B cell (primary cell): ENCODE measurements at regions not wholly inside any gene's neighbourhood (a gene's known extent, or its start where the extent isn't known, plus 50 kb on each side); places are given as distances from the start of the nearest gene placed in this dataset.

Experiments
- ATAC-seq: fragments of 200-7000 bp; cut with Tn5 transposase; one replicate; pipeline ENCODE4 v1.10.0; 2021; ENCODE audit warnings: low read depth, mild to moderate bottlenecking, moderate number of reproducible peaks, moderate library complexity
- CTCF ChIA-PET: fragments of 350-600 bp; sonication (Branson Sonifier 250); formaldehyde crosslinking; loops from one replicate; lab custom pipeline; 2021; ENCODE audit warnings: antibody characterized with exemption, inconsistent platforms; lab: Charles Lee
- POLR2A ChIA-PET: fragments of 350-600 bp; sonication (Branson Sonifier 250); formaldehyde crosslinking; loops from one replicate; lab custom pipeline; 2021; ENCODE audit warnings: antibody characterized with exemption; lab: Charles Lee
- DNase-seq: peaks from one replicate; pipeline ENCODE4 v3.0.0; 2013
- H2AFZ ChIP-seq: 2 replicates; pipeline ENCODE4 v1.6.1; 2012; ENCODE audit warnings: mild to moderate bottlenecking, low read depth, low read length; ENCODE audit not compliant: insufficient read depth, poor library complexity, severe bottlenecking
- H3K27ac ChIP-seq, 2 donors: 1 replicate in 1 of 2; 2 replicates in 1 of 2; pipeline ENCODE4 v1.5.1; 2012 to 2013; ENCODE audit warnings: low read length in 2 of 2, mild to moderate bottlenecking in 2 of 2, moderate library complexity in 1 of 2
- H3K27me3 ChIP-seq, 4 experiments: fragments of 200-600 bp in 1 of 4; sonication (generic) in 1 of 4; replicated peaks in 1 of 4; 1 replicate in 2 of 4; 2 replicates in 2 of 4; pipeline versions ENCODE4 v1.6.1 to v1.7.0; 2013 to 2016; ENCODE audit warnings: low read length in 3 of 4, mild to moderate bottlenecking in 2 of 4, mixed read lengths in 1 of 4, moderate library complexity in 1 of 4; ENCODE audit not compliant: insufficient read depth in 4 of 4, control insufficient read depth in 3 of 4; ENCODE audit errors: control extremely low read depth in 1 of 4
- H3K36me3 ChIP-seq, 2 experiments: replicated peaks in 1 of 2; 1 replicate in 1 of 2; 2 replicates in 1 of 2; pipeline versions ENCODE4 v1.6.1 to v1.7.1; 2013; ENCODE audit warnings: low read length in 1 of 2; ENCODE audit not compliant: insufficient read depth in 2 of 2, control insufficient read depth in 1 of 2; ENCODE audit errors: control extremely low read depth in 1 of 2, extremely low read depth in 1 of 2
- H3K4me1 ChIP-seq, 2 donors: fragments of 200-600 bp in 1 of 2; sonication (generic) in 1 of 2; 1 replicate in 1 of 2; 2 replicates in 1 of 2; pipeline versions ENCODE4 v1.5.1 to v1.6.1; 2013 to 2017; ENCODE audit warnings: low read length in 2 of 2; ENCODE audit not compliant: control insufficient read depth in 2 of 2, insufficient read depth in 2 of 2
- H3K4me2 ChIP-seq: replicated peaks from 2 replicates; pipeline ENCODE3; 2012; ENCODE audit warnings: mild to moderate bottlenecking, low read depth, low read length; ENCODE audit not compliant: poor library complexity, severe bottlenecking
- H3K4me3 ChIP-seq, 5 experiments: fragments of 200-600 bp in 1 of 5; sonication (generic) in 1 of 5; 1 replicate in 3 of 5; 2 replicates in 2 of 5; pipeline versions ENCODE4 v1.5.1 to v1.7.0; 2011 to 2016; ENCODE audit warnings: low read length in 4 of 5, mild to moderate bottlenecking in 4 of 5, low read depth in 2 of 5, control low read depth in 1 of 5, moderate library complexity in 1 of 5; ENCODE audit not compliant: insufficient read depth in 1 of 5; ENCODE audit errors: control extremely low read depth in 1 of 5, extremely low read depth in 1 of 5
- H3K79me2 ChIP-seq: fragments of 200-600 bp; sonication (generic); one replicate; pipeline ENCODE4 v1.6.0; 2016; ENCODE audit warnings: low read length; ENCODE audit not compliant: control insufficient read depth, insufficient read depth
- H3K9ac ChIP-seq: fragments of 200-600 bp; sonication (generic); 2 replicates; pipeline ENCODE4 v1.6.1; 2017; ENCODE audit warnings: mild to moderate bottlenecking, low read length, moderate library complexity
- H3K9me3 ChIP-seq, 3 donors: one replicate each; pipeline versions ENCODE4 v1.6.1 to v1.7.1; 2013; ENCODE audit warnings: low read length in 2 of 3; ENCODE audit not compliant: control insufficient read depth in 2 of 3, insufficient read depth in 1 of 3; ENCODE audit errors: control extremely low read depth in 1 of 3
- H4K20me1 ChIP-seq: 2 replicates; pipeline ENCODE4 v1.6.0; 2012; ENCODE audit warnings: mild to moderate bottlenecking, low read length; ENCODE audit not compliant: insufficient read depth, control insufficient read depth, poor library complexity, severe bottlenecking
- H3K27ac Mint-ChIP-seq: one replicate; pipeline ENCODE4 v1.8.0; 2021; ENCODE audit warnings: mixed read lengths
- H3K27me3 Mint-ChIP-seq: one replicate; pipeline ENCODE4 v1.8.0; 2021; ENCODE audit warnings: mixed read lengths
- H3K4me1 Mint-ChIP-seq: one replicate; pipeline ENCODE4 v1.8.0; 2021; ENCODE audit warnings: mixed read lengths
- H3K4me3 Mint-ChIP-seq: one replicate; pipeline ENCODE4 v1.8.0; 2021; ENCODE audit warnings: mixed read lengths
- H3K9me3 Mint-ChIP-seq: one replicate; pipeline ENCODE4 v1.8.0; 2022; ENCODE audit warnings: mixed read lengths; ENCODE audit not compliant: insufficient read depth
- EZH2 ChIP-seq: IDR thresholded peaks from 2 replicates; pipeline ENCODE4 v1.6.1; 2012; ENCODE audit warnings: borderline replicate concordance, low read depth, mild to moderate bottlenecking, moderate library complexity, low read length; ENCODE audit not compliant: insufficient read depth, poor library complexity, severe bottlenecking
- WGBS: methylation state at CpG from one replicate; pipeline ENCODE4 v1.1.5; 2013; ENCODE audit warnings: missing lambda C conversion rate; ENCODE audit not compliant: insufficient coverage; 5-methylcytosine and 5-hydroxymethylcytosine counted together
- intact Hi-C: fragments of 100-400 bp; cut with micrococcal nuclease; formaldehyde crosslinking; loops from one replicate; pipeline ENCODE4 v1.10.0; 2022
- TF ChIP-seq, protein P1 (sequence below): fragments of 200-600 bp; IDR thresholded peaks from one replicate; pipeline ENCODE4 v1.8.0; 2022; ENCODE audit warnings: antibody characterized with exemption, mild to moderate bottlenecking

DNA sequence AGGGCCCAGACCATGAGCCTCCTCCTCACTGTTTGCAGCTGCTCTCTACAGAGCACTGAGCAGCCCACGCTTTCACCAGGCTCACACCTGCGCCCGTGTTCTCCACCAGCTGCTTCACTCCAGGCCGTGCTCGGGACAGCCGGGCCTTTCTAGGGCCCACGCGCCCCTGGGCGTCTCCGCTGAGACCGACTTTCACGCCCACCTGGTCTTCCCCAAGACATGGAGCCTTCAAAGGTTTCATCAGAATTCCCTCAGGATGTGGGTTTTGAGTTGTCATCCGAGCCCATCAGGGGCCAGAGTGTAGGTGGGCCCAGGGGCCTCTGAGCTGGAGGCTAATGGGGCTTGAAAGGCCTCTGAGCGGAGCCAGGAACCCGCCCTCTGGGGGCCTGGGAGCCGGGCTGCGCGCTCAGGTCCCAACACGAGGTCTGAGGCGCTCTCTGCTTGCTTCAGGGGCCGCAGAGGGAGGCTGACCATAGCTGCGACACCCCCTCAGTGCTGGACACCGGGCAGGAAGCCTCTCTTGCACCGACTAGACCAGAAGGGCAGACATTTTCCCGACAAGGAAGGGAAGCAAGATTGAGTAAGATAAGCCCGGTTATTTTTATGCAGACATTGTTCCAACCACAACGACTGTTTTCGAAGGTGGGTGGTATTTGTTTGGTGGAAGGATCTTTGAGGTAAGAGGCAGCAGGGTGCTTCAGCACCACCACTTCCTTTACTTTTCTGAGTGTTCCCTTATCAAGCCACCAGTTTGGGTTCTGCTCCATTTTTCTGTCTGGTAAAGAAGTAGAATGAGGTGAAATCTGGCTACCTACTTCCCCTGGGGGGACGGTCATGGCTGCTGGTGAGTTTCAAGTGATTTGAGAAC is 125.0 kb upstream of the FUT8 start:
- 8% methylated on average over 22 of the region's 29 CpGs for WGBS
- TF ChIP-seq, protein P1, sequence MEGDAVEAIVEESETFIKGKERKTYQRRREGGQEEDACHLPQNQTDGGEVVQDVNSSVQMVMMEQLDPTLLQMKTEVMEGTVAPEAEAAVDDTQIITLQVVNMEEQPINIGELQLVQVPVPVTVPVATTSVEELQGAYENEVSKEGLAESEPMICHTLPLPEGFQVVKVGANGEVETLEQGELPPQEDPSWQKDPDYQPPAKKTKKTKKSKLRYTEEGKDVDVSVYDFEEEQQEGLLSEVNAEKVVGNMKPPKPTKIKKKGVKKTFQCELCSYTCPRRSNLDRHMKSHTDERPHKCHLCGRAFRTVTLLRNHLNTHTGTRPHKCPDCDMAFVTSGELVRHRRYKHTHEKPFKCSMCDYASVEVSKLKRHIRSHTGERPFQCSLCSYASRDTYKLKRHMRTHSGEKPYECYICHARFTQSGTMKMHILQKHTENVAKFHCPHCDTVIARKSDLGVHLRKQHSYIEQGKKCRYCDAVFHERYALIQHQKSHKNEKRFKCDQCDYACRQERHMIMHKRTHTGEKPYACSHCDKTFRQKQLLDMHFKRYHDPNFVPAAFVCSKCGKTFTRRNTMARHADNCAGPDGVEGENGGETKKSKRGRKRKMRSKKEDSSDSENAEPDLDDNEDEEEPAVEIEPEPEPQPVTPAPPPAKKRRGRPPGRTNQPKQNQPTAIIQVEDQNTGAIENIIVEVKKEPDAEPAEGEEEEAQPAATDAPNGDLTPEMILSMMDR = no peak
- no peak for TF ChIP-seq EZH2
- DNase-seq = peak; percentile 75
- H3K27me3 ChIP-seq = no peaks in the 10 kb centered on the region
- peaks cover 81% of the 10 kb centered on the region for H3K4me1 Mint-ChIP-seq
- peak overlapping the region; percentile 70 for H3K4me3 Mint-ChIP-seq
- H3K27ac Mint-ChIP-seq = peak overlapping the region; percentile 95
- peak overlapping the region; percentile 96 for H2AFZ ChIP-seq
- peaks cover 75 to 87% of the 10 kb centered on the region in 2 donors for H3K4me1 ChIP-seq
- no peaks in the 10 kb centered on the region for H4K20me1 ChIP-seq
- H3K36me3 ChIP-seq = no peaks in the 10 kb centered on the region
- H3K79me2 ChIP-seq = peaks cover 46% of the 10 kb centered on the region
- peak overlapping the region in 3 of 5 experiments; percentile 3 to 38 (median 16) for H3K4me3 ChIP-seq
- H3K4me2 ChIP-seq = peak overlapping the region; percentile 71
- peak overlapping the region; percentile 89 to 95 for H3K27ac ChIP-seq
- peak; percentile 59 for ATAC-seq
- H3K27me3 Mint-ChIP-seq = no peaks in the 10 kb centered on the region
- peaks cover 3% of the 10 kb centered on the region for H3K9me3 Mint-ChIP-seq
- CTCF ChIA-PET = interaction anchor here (0.6 to 8.9 kb wide), 33 partner anchors 9 to 672 kb away, joined by 3 to 153 read pairs (median 6); partner anchors contain the start of gene FUT8
- POLR2A ChIA-PET = interaction anchor here (0.6 to 2.9 kb wide), 14 partner anchors 12 to 125 kb away, joined by 3 to 51 read pairs (median 5); partner anchors contain the start of gene FUT8
- H3K9ac ChIP-seq = peak overlapping the region; percentile 52
- H3K9me3 ChIP-seq = peaks cover 0 to 5% (median 0%) of the 10 kb centered on the region in 3 donors
- intact Hi-C loops = loop anchor here (1.0 to 5.0 kb wide), 7 partner anchors 15 to 535 kb away; partner anchors contain the start of gene FUT8

DNA sequence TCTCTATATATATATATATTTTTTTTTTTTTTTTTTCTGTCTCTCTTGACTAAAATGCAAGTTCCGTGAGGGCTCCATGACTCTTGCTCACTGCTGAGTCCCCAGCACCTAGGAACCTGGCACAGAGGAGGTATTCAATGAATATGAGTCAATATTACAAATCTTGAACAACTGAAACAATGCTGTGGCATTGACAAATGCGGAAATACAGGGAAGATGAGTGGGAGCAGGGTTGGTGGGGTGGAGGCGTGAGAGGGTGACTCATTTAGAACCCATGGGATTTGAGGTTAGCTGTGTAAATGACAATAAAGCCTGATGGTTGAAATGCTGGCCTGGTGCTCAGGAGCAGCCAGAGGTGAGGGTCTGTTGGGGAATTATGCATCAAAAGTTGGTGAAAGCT is 121.7 kb upstream of the FUT8 start:
- 20% methylated on average over 2 of the region's 3 CpGs for WGBS
- no peaks in the 10 kb centered on the region for H3K27me3 Mint-ChIP-seq
- Histone ChIP-seq H2AFZ (no peak overlapping the region), H3K9me3 (peaks cover 0 to 5% (median 0%) of the 10 kb centered on the region in 3 donors), H3K4me2 (peak overlapping the region; percentile 45), H3K9ac (no peak overlapping the region), H4K20me1 (no peaks in the 10 kb centered on the region), H3K4me3 (no peak overlapping the region), H3K36me3 (peaks cover 0 to 5% of the 10 kb centered on the region in 2 experiments), H3K27ac (peak overlapping the region; percentile 47 to 68), H3K4me1 (peaks cover 53 to 69% of the 10 kb centered on the region in 2 donors), H3K27me3 (no peaks in the 10 kb centered on the region), H3K79me2 (peaks cover 26% of the 10 kb centered on the region)
- intact Hi-C loops = no loop called here
- peak; percentile 41 for ATAC-seq
- H3K4me3 Mint-ChIP-seq = peak overlapping the region; percentile 59
- H3K9me3 Mint-ChIP-seq = peaks cover 3% of the 10 kb centered on the region
- peaks cover 59% of the 10 kb centered on the region for H3K4me1 Mint-ChIP-seq
- ChIA-PET CTCF (interaction anchor here (1.6 to 2.4 kb wide), 2 partner anchors 28 to 121 kb away, joined by 7 to 19 read pairs; partner anchors contain the start of gene FUT8), POLR2A (interaction anchor here (0.7 to 1.4 kb wide), 4 partner anchors 12 to 124 kb away, joined by 3 to 8 read pairs (median 4); no protein-coding TSS in a partner anchor)
- H3K27ac Mint-ChIP-seq = peak overlapping the region; percentile 88
- no peak for TF ChIP-seq EZH2
- TF ChIP-seq, protein P1 = no peak
- peak; percentile 52 for DNase-seq
